ENCODE measurements at regions not wholly inside any gene's neighbourhood (a gene's known extent, or its start where the extent isn't known, plus 50 kb on each side); places are given as distances from the start of the nearest gene placed in this dataset.

DNA sequence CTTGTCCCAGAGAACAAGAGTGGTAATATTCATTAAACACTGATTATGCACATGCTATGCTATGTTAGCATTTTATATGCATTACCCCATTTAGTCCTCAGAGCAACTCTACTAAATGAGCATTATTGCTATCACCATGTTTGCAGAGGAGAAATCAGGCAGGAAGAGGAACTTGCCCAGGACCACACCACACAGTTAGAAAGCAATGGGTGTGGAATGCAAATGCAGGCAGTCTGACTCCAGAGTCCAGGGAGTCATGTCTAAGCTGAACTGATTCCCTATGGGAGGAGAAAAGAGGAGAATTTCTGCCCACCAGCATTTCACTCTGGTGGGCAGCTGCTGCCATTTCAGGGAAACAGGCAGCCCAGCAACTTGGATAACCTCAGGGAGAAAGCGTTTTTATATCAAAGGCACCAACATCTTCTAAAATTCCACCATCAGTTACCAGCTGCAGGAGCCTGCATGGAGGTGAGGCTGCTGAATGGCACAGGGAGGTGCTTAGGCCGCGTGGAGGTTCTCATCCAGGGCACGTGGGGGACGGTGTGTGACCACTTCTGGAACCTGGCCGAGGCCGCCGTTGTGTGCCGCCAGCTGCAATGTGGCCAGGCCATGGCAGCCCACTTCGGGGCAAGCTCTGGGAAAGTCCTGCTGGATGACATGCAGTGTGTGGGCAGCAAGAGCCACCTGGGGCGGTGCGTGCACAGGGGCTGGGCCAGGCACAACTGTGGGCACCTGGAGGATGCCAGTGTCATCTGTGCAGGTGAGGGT lies 68.2 kb upstream of the C10orf120 start:
- ChIA-PET CTCF (ENCODE audit: low intra/inter-chr PET ratio, low total read pairs) (no interaction called here), POLR2A (no interaction called here)
- Histone ChIP-seq H3K9ac (ENCODE audit: insufficient read depth, low read depth, low read length) (no peak overlapping the region), H3K9me3 (ENCODE audit: low read length) (no peaks in the 10 kb centered on the region), H3K27ac (ENCODE audit: extremely low read length, insufficient read depth, low read length) (no peak overlapping the region), H3K36me3 (replicated peaks in 1 of 2; ENCODE audit: control insufficient read depth in 1 of 2, insufficient read depth in 2 of 2, low read length in 2 of 2) (no peaks in the 10 kb centered on the region), H4K20me1 (ENCODE audit: insufficient read depth, low read length) (no peaks in the 10 kb centered on the region), H2AFZ (ENCODE audit: low read length) (no peak overlapping the region), H3K27me3 (ENCODE audit: control insufficient read depth in 1 of 2, insufficient read depth in 2 of 2, low read length in 2 of 2) (peaks cover 2% of the 10 kb centered on the region in 2 experiments; a peak in 3 of 5 replicates), H3K4me1 (ENCODE audit: insufficient read depth, low read length) (no peaks in the 10 kb centered on the region), H3K4me2 (ENCODE audit: low read depth, low read length) (no peak overlapping the region), H3K4me3 (replicated peaks in 1 of 3; ENCODE audit: insufficient read depth in 1 of 3, low read depth in 2 of 3, low read length in 3 of 3) (no peak overlapping the region), H3K79me2 (ENCODE audit: insufficient read depth, low read length) (no peaks in the 10 kb centered on the region)
- in situ Hi-C loops (cut with HindIII; ENCODE audit: extremely low pct_ligation_motif_present, low pct_unique_long_range_greater_than_20kb) (no loop called here), intact Hi-C loops (cut with micrococcal nuclease; ENCODE audit: unreplicated experiment) (no loop called here)
- WGBS (ENCODE audit: low lambda C conversion rate), result 0% methylated on average over 2 of the region's 12 CpGs
- no peak for FAIRE-seq
- TF ChIP-seq, protein P1, sequence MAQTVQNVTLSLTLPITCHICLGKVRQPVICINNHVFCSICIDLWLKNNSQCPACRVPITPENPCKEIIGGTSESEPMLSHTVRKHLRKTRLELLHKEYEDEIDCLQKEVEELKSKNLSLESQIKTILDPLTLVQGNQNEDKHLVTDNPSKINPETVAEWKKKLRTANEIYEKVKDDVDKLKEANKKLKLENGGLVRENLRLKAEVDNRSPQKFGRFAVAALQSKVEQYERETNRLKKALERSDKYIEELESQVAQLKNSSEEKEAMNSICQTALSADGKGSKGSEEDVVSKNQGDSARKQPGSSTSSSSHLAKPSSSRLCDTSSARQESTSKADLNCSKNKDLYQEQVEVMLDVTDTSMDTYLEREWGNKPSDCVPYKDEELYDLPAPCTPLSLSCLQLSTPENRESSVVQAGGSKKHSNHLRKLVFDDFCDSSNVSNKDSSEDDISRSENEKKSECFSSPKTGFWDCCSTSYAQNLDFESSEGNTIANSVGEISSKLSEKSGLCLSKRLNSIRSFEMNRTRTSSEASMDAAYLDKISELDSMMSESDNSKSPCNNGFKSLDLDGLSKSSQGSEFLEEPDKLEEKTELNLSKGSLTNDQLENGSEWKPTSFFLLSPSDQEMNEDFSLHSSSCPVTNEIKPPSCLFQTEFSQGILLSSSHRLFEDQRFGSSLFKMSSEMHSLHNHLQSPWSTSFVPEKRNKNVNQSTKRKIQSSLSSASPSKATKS (CRISPR knock-in tag; IDR thresholded peaks at IDR 0.05), result no peak
- TF ChIP-seq ZC3H13 (CRISPR knock-in tag; IDR thresholded peaks at IDR 0.05) (no peak), ZNF776 (CRISPR knock-in tag; IDR thresholded peaks at IDR 0.05) (no peak), ZNF24 (IDR thresholded peaks at IDR 0.05) (no peak), YY1 (IDR thresholded peaks at IDR 0.05; ENCODE audit: insufficient read depth, insufficient replicate concordance, low read depth, low read length) (no peak), SSRP1 (CRISPR knock-in tag; IDR thresholded peaks at IDR 0.05) (no peak), XRCC5 (optimal IDR thresholded peaks at IDR 0.05; ENCODE audit: low read length) (no peak), MXD4 (CRISPR knock-in tag; IDR thresholded peaks at IDR 0.05) (no peak)
- TF ChIP-seq, protein P2, sequence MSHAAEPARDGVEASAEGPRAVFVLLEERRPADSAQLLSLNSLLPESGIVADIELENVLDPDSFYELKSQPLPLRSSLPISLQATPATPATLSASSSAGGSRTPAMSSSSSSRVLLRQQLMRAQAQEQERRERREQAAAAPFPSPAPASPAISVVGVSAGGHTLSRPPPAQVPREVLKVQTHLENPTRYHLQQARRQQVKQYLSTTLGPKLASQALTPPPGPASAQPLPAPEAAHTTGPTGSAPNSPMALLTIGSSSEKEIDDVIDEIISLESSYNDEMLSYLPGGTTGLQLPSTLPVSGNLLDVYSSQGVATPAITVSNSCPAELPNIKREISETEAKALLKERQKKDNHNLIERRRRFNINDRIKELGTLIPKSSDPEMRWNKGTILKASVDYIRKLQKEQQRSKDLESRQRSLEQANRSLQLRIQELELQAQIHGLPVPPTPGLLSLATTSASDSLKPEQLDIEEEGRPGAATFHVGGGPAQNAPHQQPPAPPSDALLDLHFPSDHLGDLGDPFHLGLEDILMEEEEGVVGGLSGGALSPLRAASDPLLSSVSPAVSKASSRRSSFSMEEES (CRISPR knock-in tag; IDR thresholded peaks at IDR 0.05), result no peak
- no peak for ATAC-seq
- no TSS peak for BruUV-seq (replicated peaks)
- no peak for DNase-seq (ENCODE audit: low spot score)

Measured in HepG2 (cell line).